OCI-LY7 (cell line): ENCODE measurements at regions not wholly inside any gene's neighbourhood (a gene's known extent, or its start where the extent isn't known, plus 50 kb on each side); places are given as distances from the start of the nearest gene placed in this dataset.

Experiments
- BruUV-seq: library from RNA; stranded (reverse); fragments of 400-500 nt; replicated peaks from 2 replicates; lab custom pipeline; 2021; lab: Mats Ljungman, UMichigan
- CTCF ChIA-PET: fragments of 300-600 bp; sonication (Branson Sonifier 250); formaldehyde crosslinking; loops from one replicate; lab custom pipeline; 2022; ENCODE audit warnings: antibody characterized with exemption; ENCODE audit not compliant: unreplicated experiment; lab: Charles Lee
- POLR2A ChIA-PET: fragments of 300-600 bp; sonication (Branson Sonifier 250); formaldehyde crosslinking; loops from one replicate; lab custom pipeline; 2022; ENCODE audit warnings: antibody characterized with exemption; lab: Charles Lee
- DNase-seq: peaks from one replicate; pipeline ENCODE4 v3.0.0-alpha.2; 2015; ENCODE audit warnings: low spot score
- H2AFZ ChIP-seq: fragments of 200-600 bp; sonication (generic), shearing (Covaris generic); 2 replicates; pipeline ENCODE4 v1.6.1; 2014; ENCODE audit warnings: mild to moderate bottlenecking, antibody characterized with exemption, low read length, moderate library complexity
- H3K27ac ChIP-seq: fragments of 200-600 bp; sonication (generic); 2 replicates; pipeline ENCODE4 v1.5.1; 2014; ENCODE audit warnings: mixed run types, low read depth, mild to moderate bottlenecking, moderate library complexity, low read length, inconsistent platforms; ENCODE audit not compliant: poor library complexity, severe bottlenecking
- H3K36me3 ChIP-seq: fragments of 200-600 bp; sonication (generic); 2 replicates; pipeline ENCODE4 v1.6.1; 2014; ENCODE audit warnings: mild to moderate bottlenecking, antibody characterized with exemption, low read length, moderate library complexity, mixed read lengths; ENCODE audit not compliant: insufficient read depth
- H3K4me1 ChIP-seq: fragments of 200-600 bp; sonication (generic); 2 replicates; pipeline ENCODE4 v1.5.1; 2014; ENCODE audit warnings: mild to moderate bottlenecking, low read length; ENCODE audit not compliant: insufficient read depth, poor library complexity, severe bottlenecking
- H3K4me2 ChIP-seq: fragments of 200-600 bp; sonication (generic); 2 replicates; pipeline ENCODE4 v1.6.1; 2014; ENCODE audit warnings: mild to moderate bottlenecking, low read length
- H3K4me3 ChIP-seq: fragments of 200-600 bp; sonication (generic); 2 replicates; pipeline ENCODE4 v1.5.1; 2014; ENCODE audit warnings: mild to moderate bottlenecking, low read depth, low read length; ENCODE audit not compliant: poor library complexity, severe bottlenecking
- H3K79me2 ChIP-seq: fragments of 200-600 bp; sonication (generic); 2 replicates; pipeline ENCODE4 v1.6.1; 2016; ENCODE audit warnings: low read depth, mild to moderate bottlenecking, low read length, moderate library complexity, mixed read lengths; ENCODE audit not compliant: insufficient read depth
- H3K9me2 ChIP-seq: fragments of 200-600 bp; sonication (generic); 2 replicates; pipeline ENCODE4 v1.6.1; 2016; ENCODE audit warnings: mild to moderate bottlenecking, low read length, mixed read lengths; ENCODE audit not compliant: insufficient read depth
- H3K9me3 ChIP-seq: fragments of 200-600 bp; sonication (generic); 2 replicates; pipeline ENCODE4 v1.6.1; 2014; ENCODE audit warnings: mild to moderate bottlenecking, mixed run types, low read length, mixed read lengths
- H4K20me1 ChIP-seq: fragments of 200-600 bp; sonication (generic); 2 replicates; pipeline ENCODE4 v1.6.1; 2014; ENCODE audit warnings: mild to moderate bottlenecking, antibody characterized with exemption, low read length, moderate library complexity, mixed read lengths; ENCODE audit not compliant: insufficient read depth
- EZH2phosphoT487 ChIP-seq: fragments of 200-600 bp; sonication (generic); IDR thresholded peaks from 2 replicates; pipeline ENCODE4 v1.6.1; 2018; ENCODE audit warnings: low read depth, borderline replicate concordance, mild to moderate bottlenecking, mixed run types, antibody characterized with exemption, low read length, moderate library complexity, mixed read lengths
- intact Hi-C: fragments of 100-400 bp; cut with micrococcal nuclease; formaldehyde crosslinking; loops from one replicate; pipeline ENCODE4 v1.10.0; 2022; ENCODE audit not compliant: unreplicated experiment
- TF ChIP-seq, protein P1 (sequence below): fragments of 200-600 bp; sonication (generic); conservative IDR thresholded peaks from 2 replicates; pipeline ENCODE4 v1.5.1; 2014; ENCODE audit warnings: mild to moderate bottlenecking, antibody characterized with exemption, low read length, moderate library complexity, mixed read lengths

- POLR2A ChIA-PET: no interaction called here
- no peak overlapping the region for H3K4me3 ChIP-seq
- no peak overlapping the region for H3K4me2 ChIP-seq
- H3K9me3 ChIP-seq: no peaks in the 10 kb centered on the region
- no peak for DNase-seq
- no peak overlapping the region for H3K27ac ChIP-seq
- no peaks in the 10 kb centered on the region for H3K4me1 ChIP-seq
- H3K36me3 ChIP-seq: no peaks in the 10 kb centered on the region
- no peak for TF ChIP-seq EZH2phosphoT487
- TF ChIP-seq, protein P1, sequence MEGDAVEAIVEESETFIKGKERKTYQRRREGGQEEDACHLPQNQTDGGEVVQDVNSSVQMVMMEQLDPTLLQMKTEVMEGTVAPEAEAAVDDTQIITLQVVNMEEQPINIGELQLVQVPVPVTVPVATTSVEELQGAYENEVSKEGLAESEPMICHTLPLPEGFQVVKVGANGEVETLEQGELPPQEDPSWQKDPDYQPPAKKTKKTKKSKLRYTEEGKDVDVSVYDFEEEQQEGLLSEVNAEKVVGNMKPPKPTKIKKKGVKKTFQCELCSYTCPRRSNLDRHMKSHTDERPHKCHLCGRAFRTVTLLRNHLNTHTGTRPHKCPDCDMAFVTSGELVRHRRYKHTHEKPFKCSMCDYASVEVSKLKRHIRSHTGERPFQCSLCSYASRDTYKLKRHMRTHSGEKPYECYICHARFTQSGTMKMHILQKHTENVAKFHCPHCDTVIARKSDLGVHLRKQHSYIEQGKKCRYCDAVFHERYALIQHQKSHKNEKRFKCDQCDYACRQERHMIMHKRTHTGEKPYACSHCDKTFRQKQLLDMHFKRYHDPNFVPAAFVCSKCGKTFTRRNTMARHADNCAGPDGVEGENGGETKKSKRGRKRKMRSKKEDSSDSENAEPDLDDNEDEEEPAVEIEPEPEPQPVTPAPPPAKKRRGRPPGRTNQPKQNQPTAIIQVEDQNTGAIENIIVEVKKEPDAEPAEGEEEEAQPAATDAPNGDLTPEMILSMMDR: no peak
- no peak overlapping the region for H2AFZ ChIP-seq
- intact Hi-C loops: no loop called here
- BruUV-seq: no TSS peak
- H4K20me1 ChIP-seq: no peaks in the 10 kb centered on the region
- H3K9me2 ChIP-seq: no peaks in the 10 kb centered on the region
- CTCF ChIA-PET: no interaction called here
- H3K79me2 ChIP-seq: no peaks in the 10 kb centered on the region
These were observed 80.3 kb upstream of the FAM171A1 start for GRCh38 chr10:15451137-15452094.

DNA sequence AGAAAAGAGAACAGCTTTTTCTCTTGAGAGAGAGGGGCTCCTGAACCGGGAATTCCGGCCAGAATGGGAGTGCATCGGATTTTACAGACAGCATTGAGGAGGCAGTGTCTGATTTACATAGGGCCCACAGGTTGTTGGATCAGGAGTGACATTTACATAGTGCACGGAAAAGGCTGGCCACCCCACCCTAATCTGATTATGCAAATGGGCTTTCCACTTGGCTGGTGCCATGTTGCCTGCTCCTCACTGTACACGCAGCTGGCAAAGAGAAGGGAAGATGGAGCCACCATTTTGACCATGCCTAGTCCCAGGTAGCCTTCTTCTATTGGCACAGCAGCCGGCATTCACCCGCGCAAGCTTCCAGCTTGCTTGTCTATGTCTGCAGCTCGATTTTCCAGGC lies 77.5 kb upstream of the FAM171A1 start:
- H3K79me2 ChIP-seq: no peaks in the 10 kb centered on the region
- H3K4me2 ChIP-seq: no peak overlapping the region
- no peaks in the 10 kb centered on the region for H3K36me3 ChIP-seq
- H2AFZ ChIP-seq: no peak overlapping the region
- intact Hi-C loops: no loop called here
- TF ChIP-seq EZH2phosphoT487: no peak
- TF ChIP-seq, protein P1: no peak
- ChIA-PET CTCF (no interaction called here), POLR2A (no interaction called here)
- no peak overlapping the region for H3K4me3 ChIP-seq
- no TSS peak for BruUV-seq
- H3K4me1 ChIP-seq: no peaks in the 10 kb centered on the region
- no peak for DNase-seq
- no peak overlapping the region for H3K27ac ChIP-seq
- H3K9me2 ChIP-seq: no peaks in the 10 kb centered on the region
- no peaks in the 10 kb centered on the region for H4K20me1 ChIP-seq
- no peaks in the 10 kb centered on the region for H3K9me3 ChIP-seq

DNA sequence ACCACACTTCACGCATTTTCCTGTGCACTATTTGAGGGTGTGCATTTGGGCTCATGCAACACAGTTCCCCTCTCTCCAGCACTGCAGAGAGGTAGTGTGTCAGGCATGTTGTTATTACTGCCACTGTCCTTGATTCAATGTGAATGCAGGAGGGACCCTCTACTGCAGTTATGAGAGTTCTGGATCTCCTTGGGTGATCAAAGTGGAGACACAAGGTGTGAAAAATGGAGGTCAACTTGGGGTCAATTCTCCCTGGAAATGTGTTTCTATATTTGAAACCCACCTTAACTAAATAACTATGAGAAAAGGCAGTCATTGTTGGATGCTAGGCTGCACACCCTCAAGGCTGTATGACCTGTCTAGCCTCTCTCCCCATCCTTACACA lies 73.9 kb upstream of the FAM171A1 start:
- Histone ChIP-seq H3K4me2 (no peak overlapping the region), H3K9me3 (no peaks in the 10 kb centered on the region), H3K79me2 (no peaks in the 10 kb centered on the region), H3K27ac (no peak overlapping the region), H4K20me1 (no peaks in the 10 kb centered on the region), H3K4me3 (no peak overlapping the region), H2AFZ (no peak overlapping the region), H3K36me3 (no peaks in the 10 kb centered on the region), H3K9me2 (no peaks in the 10 kb centered on the region), H3K4me1 (no peaks in the 10 kb centered on the region)
- DNase-seq: no peak
- ChIA-PET CTCF (no interaction called here), POLR2A (interaction anchor here (0.6 to 0.7 kb wide), 3 partner anchors 178 to 1861 kb away, joined by 3 to 6 read pairs (median 3); no protein-coding TSS in a partner anchor)
- intact Hi-C loops: no loop called here
- BruUV-seq: no TSS peak
- TF ChIP-seq, protein P1: no peak
- no peak for TF ChIP-seq EZH2phosphoT487
